Stimulated activated CD8-positive, alpha-beta memory T cell treated with anti-CD3 and anti-CD28 coated beads, Interleukin-7, amount 100 ng/mL, for 24 hours (primary cell): ENCODE measurements at regions not wholly inside any gene's neighbourhood (a gene's known extent, or its start where the extent isn't known, plus 50 kb on each side); places are given as distances from the start of the nearest gene placed in this dataset.

Source experiments
- DNase-seq: peaks from one replicate; pipeline ENCODE4 v3.0.0-alpha.2; 2020; ENCODE audit warnings: low read depth

GRCh38 chr6:22027040-22027725, 269.7 kb downstream of the PRL start:
- DNase-seq = no peak

GRCh38 chr6:22028403-22029090, 268.3 kb downstream of the PRL start:
- DNase-seq = no peak

DNA sequence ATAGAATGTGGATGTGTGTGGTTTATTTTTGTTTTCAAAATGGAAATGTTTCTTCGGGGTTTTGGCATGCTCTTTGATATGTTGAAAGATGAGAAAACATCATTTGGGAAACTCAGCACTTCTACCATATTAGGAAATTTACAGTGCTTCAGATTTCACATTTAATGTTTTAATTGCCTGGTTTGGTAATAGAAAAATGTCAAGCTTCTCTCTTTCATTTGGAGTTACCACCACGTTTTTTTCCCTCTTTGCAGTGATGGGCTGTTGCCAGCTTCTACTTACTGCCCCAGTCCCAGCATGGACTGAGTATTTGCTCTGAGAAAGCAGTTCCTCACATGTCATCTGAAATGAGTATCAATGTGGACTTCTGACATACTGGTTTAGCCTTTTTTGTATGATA, 267.7 kb downstream of the PRL start:
- no peak for DNase-seq

DNA sequence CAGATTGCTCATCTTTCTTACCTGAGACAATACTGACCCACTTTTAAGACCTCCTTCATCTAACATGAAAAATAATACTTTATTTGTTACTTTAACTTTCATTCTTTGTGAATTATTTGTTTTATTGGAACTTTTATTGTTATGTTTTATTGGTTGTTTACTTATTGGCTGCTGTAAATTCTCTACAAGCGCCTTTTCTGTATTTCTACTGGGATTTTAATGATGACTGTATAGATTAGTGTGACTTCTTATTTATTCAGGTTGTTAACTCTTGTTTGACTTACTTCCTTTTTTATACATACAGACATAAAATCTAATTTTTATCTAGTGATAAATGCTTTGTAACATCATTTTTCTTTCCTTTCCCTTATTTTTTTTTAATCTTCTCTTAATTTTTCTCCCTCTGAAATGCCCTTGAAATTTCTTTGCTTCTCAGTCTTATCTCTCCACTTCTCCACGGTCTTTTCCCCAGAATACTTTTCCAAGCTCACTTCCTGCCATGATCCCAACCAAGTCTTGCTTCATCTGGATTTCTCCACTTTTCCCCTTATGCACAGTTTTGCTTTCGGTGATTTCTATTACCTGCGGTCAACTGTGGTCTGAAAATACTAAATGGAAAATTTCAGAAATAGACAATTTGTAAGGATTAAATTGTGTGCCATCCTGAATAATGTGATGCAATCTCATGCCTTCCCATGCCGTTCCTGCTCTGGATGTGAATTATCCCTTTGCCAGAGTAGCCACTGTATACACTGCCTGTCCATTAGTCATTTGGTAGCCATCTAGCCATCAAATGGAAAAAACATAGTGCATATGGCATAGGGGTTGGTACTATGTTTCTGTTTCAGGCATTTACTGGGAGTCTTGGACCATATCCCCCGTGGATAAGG, 265.9 kb downstream of the PRL start:
- DNase-seq = no peak

DNA sequence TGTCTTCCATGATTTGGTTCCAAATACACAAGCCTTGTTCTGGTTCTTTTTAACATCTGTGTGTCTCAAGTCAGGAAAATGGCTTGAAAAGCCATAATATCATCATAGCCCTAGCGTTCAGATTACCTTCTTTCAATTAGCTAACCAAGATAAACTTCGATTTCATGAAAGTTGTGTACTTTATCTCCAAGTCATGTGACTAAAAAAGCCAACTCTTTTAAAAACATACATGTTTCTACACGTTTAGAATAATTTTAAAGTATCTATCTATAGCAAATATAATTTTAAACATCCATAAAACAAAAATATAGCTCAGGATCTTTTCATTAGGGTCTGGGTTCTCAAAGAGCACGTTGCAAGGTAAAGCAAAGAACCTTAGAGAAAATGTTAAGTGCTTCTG, 261.1 kb downstream of the PRL start:
- DNase-seq = no peak

DNA sequence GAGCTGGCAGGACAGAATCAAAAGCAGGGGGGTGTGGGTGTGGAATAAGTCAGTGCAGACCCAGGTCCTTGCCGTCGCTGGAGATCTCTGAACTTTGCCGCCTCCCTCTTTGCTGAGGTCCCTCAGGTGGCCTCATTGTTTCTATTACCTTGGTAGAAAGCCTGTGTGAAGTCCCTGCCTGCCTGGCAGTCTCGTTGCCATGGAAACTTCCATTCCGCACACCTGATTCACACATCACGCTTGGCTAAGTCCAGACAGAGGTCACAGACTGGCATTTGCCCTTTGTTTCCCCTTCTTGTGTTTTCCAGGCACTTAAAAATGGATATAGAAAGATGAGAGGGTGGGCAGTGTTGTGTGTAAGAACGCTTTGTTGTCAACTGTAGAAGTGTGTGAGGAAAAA, 260.6 kb downstream of the PRL start:
- DNase-seq = no peak

- DNase-seq = no peak
Measured at GRCh38 chr6:22036699-22037098, 260.1 kb downstream of the PRL start.

DNA sequence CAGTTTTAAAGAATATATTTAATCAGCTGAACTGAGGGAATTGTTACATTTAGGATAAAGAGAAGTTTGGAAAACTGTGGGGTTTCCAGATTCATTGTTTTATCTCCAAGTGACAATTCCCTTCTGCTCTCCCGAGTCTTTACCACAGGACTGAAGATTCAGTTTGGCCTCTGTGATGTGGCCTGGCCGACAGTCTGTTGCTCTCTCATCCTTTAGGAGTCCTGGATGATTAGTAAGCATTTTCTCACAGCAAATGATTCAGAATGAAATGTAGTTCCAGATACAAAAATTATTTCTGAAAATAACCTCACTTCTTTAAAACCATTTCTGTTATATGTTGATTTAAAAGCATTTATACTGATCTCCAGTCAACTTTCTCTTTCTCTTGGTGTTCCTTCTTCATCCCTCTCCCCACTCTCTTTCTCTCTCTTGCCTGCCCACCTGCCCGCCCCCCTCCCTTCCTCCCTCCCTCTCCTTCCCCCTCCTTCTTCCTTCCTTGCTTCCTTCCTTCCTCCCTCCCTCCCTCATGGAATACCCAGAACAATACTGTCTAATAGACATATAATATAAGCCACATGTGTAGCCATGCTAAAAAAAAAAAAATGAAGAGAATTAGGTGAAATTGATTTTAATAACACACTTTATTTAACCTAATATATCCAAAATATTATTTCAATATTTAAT, 254.9 kb downstream of the PRL start:
- DNase-seq = no peak

DNA sequence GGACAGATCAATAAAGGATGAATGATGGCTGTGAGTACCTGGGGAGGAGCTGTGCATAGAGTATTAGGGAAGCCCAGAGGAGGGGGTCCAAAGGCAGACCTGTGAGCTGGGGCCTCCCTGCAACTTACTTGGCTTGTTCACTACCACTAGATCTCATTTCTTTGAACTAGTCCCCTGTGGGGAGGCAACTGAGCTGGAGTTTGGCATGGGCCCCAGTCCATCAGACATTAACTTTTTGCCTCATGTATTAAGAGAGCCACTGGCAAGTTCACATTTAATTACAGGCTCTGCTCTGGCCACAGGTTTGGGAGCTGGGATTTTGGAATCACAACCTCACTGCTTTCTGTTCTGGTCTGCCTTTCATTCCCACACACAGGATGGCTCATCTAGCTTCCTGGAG, 254.1 kb downstream of the PRL start:
- DNase-seq = no peak

GRCh38 chr6:22043284-22043962, 253.4 kb downstream of the PRL start:
- no peak for DNase-seq

DNA sequence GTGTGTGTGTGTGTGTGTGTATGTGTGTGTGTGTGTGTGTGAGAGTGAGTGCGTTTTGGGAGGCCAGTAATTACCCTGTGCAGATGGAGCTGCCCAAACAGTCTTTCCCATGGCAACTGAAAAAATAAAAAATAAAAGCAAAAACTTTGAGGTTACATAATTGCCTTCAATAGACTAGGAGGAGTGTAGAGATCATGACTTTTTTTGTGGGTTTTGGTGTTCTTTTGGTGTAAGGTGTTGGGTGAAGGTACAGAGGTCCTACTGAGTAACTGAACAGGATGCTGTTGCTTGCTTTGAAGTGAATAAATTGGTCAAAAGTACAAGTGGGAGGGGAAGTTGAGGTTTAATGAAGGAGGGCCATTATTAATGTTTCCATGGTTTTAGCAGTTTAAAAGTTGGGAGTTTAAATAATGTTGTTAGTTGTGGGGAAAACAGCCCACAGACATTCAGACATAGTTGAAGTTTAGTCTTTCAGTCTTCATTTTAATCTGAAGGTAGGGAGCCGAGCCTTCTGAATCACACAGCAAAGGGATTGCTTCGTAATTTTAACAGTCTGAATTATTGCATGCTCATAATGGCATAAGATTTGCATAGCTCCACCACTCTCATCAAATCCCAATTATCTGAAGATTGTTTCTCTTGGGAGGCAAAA, 251.4 kb downstream of the PRL start:
- no peak for DNase-seq

DNA sequence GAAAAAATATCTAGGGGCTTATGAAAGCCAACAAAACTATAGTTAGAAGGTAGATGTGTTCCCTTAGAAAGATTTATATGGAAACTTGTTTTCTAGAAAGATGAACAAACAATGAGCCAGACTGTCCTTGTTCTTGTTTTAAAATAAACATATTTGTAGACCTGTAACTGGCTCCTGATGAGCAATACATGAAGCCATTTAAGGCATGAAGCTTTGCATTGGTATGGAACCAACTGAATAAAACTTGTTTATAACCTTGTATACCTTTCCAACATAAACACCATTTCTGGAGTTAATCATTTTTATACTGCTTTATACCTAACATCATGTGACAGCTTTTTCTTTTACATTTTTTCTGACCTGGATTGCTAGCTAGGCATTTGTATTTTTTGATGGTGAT, 247.8 kb downstream of the PRL start:
- no peak for DNase-seq

GRCh38 chr6:22053391-22053997, 243.3 kb downstream of the PRL start:
- no peak for DNase-seq

GRCh38 chr6:22056398-22056797, 240.4 kb downstream of the PRL start:
- DNase-seq = no peak

DNA sequence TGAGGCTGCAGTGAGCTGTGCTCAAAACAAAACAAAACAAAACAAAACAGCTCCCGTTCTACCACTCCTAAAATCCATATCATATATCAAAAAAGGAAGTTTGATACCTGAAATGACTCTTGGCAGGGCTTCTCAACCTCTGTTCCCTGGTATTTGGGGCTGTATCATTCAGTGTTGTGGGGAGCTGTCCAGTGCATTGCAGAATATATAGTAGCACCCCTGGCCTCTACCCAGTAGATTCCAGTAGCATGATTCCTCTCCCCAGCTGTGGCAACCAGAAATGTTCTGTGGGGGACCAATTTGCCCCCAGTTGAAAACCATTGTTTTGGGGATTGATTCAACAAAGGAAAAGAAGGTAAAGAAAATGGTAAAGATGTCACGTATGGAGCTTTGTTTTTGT, 238.9 kb downstream of the PRL start:
- no peak for DNase-seq

DNA sequence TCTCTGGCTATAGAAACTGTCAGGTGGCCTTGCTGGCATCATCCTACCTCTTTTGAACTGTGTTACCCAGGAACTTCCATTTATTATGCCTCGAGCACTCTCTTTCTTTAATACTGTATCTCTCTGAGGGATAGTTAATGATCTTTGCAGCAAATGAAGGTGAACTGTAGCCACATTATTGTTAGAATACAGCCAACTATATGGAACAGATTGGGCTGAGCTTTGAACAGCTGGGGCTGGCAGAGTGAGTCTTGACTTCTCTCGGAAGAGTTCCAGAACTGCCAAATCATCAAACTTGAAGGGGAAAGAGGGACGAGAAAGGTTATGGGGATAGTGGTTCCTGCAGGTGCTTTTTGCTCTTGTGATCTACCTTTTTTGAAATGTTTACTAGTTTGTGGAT, 237.7 kb downstream of the PRL start:
- DNase-seq = no peak

DNA sequence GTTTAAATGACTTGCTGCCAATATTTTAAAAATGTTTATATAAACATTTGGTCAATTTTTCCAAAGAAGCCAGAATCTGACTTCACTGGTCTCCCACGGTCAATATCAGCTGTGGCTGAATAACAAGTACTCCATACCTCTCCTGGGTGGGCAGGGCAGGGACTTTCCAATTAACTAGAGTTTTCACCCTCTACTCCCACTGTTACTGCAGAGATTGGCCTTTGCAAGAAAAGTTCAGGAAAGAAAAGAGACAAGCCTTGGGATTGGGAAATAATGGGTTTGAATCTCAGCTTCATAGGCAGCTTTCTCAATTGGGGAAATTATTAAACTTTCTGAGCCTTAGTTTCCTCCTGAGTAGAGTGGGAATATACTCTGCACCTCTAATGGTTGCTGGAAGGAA, 236.9 kb downstream of the PRL start:
- DNase-seq = no peak

DNA sequence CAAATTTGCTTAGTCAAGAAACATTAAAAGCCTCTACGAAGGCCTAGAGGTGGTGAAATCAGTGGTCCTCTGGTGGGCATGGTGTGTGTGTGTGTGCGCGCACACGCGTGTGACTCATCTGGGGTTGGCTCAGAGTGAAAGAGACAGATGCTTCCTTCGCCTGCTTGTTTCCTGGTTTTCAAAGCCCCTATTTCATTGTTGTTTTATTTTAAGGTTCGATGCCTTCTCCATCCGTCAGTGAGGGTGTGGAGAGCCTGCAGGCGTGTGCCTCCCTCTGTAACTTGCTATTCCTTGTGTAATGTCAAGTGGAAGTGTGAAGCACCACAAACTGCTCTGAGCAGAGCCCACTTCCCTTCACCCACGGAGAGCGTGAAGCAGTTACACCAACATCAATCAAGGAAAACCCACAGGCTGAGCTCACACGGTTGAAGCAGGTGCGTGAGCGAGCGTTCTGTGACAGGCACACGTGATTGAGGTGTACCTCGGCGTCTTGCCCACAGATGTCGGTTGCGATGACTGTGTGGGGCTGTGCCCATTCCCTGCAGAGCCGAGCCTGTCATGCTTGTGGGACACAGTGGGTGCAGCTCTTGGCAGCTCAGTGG, 233.9 kb downstream of the PRL start:
- no peak for DNase-seq

DNA sequence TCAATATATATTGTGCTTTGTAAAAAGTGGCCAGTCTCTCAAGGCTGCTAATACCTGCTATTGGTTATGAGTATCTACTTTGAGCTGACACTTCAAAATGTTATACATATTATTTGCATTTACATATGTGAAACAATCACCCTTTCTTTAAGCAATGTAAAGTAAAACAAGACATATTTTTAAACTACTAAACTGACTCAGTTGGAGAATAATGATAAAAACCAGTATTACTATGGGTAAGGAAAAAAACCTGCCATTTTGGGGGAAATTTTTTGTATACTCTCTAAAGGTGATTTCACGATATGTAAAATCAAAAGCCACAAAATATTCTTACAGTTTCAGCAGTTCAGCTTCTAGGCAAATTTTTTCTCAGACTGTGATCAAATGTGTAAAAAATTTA, 232.3 kb downstream of the PRL start:
- no peak for DNase-seq

DNA sequence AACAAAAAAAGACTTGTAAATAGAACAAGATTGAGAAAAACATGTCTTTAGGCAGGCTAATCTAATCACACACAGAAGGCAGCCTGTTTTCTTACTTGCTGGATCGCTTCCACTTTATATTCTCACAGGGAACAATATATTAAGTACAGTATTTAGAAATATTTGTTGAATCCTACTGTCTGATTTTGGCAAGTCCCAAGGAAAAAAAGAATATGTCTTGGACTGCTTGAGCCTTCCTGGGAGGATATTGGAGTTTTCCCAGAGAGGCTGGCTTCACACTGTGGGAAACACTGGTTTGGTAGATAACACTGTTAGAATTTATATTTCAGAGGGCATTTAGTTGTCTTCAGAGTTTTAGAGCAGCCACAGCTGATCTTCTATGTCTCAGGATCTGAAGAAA, 229.7 kb downstream of the PRL start:
- no peak for DNase-seq

DNA sequence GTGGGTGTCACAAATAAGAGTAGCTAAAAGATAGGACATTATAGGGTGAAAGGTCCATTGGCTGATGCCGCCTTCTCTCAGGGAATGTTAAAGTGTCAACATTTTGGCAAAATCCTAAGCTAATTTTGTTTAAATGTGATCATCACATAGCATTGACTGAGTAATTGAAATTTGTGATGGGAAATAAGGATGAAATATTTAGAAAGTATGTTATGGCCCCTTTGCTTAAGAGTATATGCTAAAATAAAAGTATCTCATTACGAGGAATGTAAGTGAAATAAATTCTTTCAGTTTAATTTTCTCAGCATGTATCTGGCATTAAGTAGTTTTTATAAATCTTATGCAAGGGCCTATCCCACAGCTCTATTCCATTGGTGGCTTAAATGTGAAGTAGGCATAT, 229.2 kb downstream of the PRL start:
- DNase-seq = no peak
